Heart right ventricle (tissue), 16 donors: ENCODE measurements at regions not wholly inside any gene's neighbourhood (a gene's known extent, or its start where the extent isn't known, plus 50 kb on each side); places are given as distances from the start of the nearest gene placed in this dataset.

ENCODE experiments used
- ATAC-seq, 8 donors: fragments of 200-7000 bp; cut with Tn5 transposase; one replicate each; pipeline ENCODE4 v1.9.1; 2020; ENCODE audit warnings: mild to moderate bottlenecking in 8 of 8, moderate library complexity in 8 of 8, moderate number of reproducible peaks in 1 of 8
- DNase-seq, 2 donors: peaks; one replicate each; pipeline ENCODE4 v3.0.0-alpha.2; 2020
- H3K27ac ChIP-seq, 10 donors: fragments of 200-600 bp; sonication (generic) in 2 of 10; one replicate each; pipeline versions ENCODE4 v1.5.0 to v1.8.0; 2020 to 2022; ENCODE audit warnings: mild to moderate bottlenecking in 3 of 10
- H3K27me3 ChIP-seq, 7 donors: fragments of 200-600 bp; one replicate each; pipeline ENCODE4 v1.8.0; 2021 to 2022; ENCODE audit warnings: mild to moderate bottlenecking in 2 of 7
- H3K36me3 ChIP-seq, 9 donors: fragments of 200-600 bp; sonication (generic) in 1 of 9; one replicate each; pipeline versions ENCODE4 v1.5.0 to v1.8.0; 2020 to 2022; ENCODE audit warnings: mild to moderate bottlenecking in 2 of 9
- H3K4me1 ChIP-seq, 9 donors: fragments of 200-600 bp; sonication (generic) in 1 of 9; one replicate each; pipeline versions ENCODE4 v1.5.0 to v1.8.0; 2020 to 2022; ENCODE audit warnings: mild to moderate bottlenecking in 4 of 9
- H3K4me3 ChIP-seq, 10 donors: fragments of 200-600 bp; sonication (generic) in 2 of 10; one replicate each; pipeline versions ENCODE4 v1.5.0 to v1.8.0; 2020 to 2022; ENCODE audit warnings: mild to moderate bottlenecking in 7 of 10, moderate library complexity in 2 of 10
- H3K9me3 ChIP-seq, 11 donors: fragments of 200-600 bp in 10 of 11; sonication (generic) in 2 of 11; one replicate each; pipeline versions ENCODE4 v1.5.0 to v1.8.0; 2013 to 2022; ENCODE audit warnings: mild to moderate bottlenecking in 2 of 11, control low read depth in 1 of 11, moderate library complexity in 1 of 11
- WGBS, 2 donors: extraction: QIAGEN DNeasy Blood & Tissue Kit; methylation state at CpG; one replicate each; pipeline ENCODE4 v1.1.7; 2013; ENCODE audit warnings: inconsistent platforms in 1 of 2; 5-methylcytosine and 5-hydroxymethylcytosine counted together
- intact Hi-C, 10 donors: fragments of 100-400 bp; cut with DNase I; formaldehyde crosslinking; loops; one replicate each; pipeline versions ENCODE4 v1.11.1 to v1.14.2; 2022
- TF ChIP-seq, protein P1 (sequence below), 9 donors: fragments of 200-600 bp; sonication (generic) in 2 of 9; IDR thresholded peaks; one replicate each; pipeline versions ENCODE4 v1.5.0 to v1.8.0; 2021 to 2022; ENCODE audit warnings: antibody characterized with exemption in 9 of 9, mild to moderate bottlenecking in 5 of 9, moderate library complexity in 1 of 9
- donor health status: Arrhythmogenic right ventricular cardiomyopathy.
- donor health status: ischemic (EF 13 %, LVEDD 7.1; RV severe dilation, severe dysfunction).
- donor health status: healthy with polysubstance abuse.
- donor health status: DM: no; HTN: yes; CAD: no.
- donor health status: DM: no; HTN: no; CAD: no.
- donor health status: ischemic (EF 25% LVEDD 6.9; RV normal size, moderate dysfunction).
- donor health status: ischemic (EF 25% LVEDD 5.7; RV mildly dilated, moderate dysfunction).
- donor health status: healthy.
- donor health status: DM: yes; HTN: yes; CAD: no.
- donor health status: Ischemic cardiomyopathy.
- donor health status: ischemic (EF 35%, LVEDD 5.7; RV mildly dilated, moderate dysfunction).
- donor health status: nonischemic (EF 11% LVEDD 7.7; RV severe dilation, severe dysfunction).
- donor health status: DM: yes; HTN: yes; CAD: no.
- donor health status: PGD.
- donor health status: ischemic (EF 29% LVEDD 5.4; RV normal size, mild dysfunction).
- donor health status: nonischemic (EF 23%, LVEDD 6.1; RV moderate dilation, normal function).

DNA sequence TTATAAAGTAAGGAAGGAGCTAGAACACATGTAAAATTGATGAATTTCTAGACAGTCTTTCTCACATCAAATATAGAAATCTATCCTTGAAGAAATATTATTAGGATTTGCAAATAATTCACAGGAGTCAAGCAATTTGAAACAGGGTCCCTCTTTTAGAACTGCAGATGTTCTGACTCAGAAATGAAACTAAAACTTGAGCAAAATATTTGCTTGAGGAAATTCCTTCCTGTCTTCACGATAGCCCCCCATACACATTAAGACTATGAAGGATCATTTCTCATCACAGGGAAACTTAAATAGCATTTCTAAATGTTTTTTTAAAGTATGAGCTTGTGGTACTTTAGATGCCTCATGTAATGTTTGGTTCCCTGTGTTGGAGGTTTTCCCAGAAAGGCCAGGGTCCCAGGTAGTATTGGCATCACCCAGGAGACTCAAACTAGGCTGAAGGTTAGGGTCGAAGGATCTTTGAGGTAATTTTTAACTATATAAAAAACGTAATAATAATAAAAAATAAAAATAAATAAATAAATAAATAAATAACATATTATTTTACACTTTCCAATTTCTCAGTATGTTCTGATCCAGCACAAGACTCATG, 144.0 kb upstream of the TBX18 start:
- H3K27ac ChIP-seq: no peak overlapping the region
- WGBS, 2 donors: 47 to 58% methylated on average over 3 of the region's 3 CpGs
- intact Hi-C loops: no loop called here
- no peaks in the 10 kb centered on the region for H3K9me3 ChIP-seq
- no peak overlapping the region for H3K4me3 ChIP-seq
- H3K4me1 ChIP-seq: no peaks in the 10 kb centered on the region
- H3K27me3 ChIP-seq: no peaks in the 10 kb centered on the region
- DNase-seq: no peak
- TF ChIP-seq, protein P1, sequence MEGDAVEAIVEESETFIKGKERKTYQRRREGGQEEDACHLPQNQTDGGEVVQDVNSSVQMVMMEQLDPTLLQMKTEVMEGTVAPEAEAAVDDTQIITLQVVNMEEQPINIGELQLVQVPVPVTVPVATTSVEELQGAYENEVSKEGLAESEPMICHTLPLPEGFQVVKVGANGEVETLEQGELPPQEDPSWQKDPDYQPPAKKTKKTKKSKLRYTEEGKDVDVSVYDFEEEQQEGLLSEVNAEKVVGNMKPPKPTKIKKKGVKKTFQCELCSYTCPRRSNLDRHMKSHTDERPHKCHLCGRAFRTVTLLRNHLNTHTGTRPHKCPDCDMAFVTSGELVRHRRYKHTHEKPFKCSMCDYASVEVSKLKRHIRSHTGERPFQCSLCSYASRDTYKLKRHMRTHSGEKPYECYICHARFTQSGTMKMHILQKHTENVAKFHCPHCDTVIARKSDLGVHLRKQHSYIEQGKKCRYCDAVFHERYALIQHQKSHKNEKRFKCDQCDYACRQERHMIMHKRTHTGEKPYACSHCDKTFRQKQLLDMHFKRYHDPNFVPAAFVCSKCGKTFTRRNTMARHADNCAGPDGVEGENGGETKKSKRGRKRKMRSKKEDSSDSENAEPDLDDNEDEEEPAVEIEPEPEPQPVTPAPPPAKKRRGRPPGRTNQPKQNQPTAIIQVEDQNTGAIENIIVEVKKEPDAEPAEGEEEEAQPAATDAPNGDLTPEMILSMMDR (IDR thresholded peaks at IDR 0.05): no peak
- ATAC-seq: no peak
- H3K36me3 ChIP-seq: no peaks in the 10 kb centered on the region

DNA sequence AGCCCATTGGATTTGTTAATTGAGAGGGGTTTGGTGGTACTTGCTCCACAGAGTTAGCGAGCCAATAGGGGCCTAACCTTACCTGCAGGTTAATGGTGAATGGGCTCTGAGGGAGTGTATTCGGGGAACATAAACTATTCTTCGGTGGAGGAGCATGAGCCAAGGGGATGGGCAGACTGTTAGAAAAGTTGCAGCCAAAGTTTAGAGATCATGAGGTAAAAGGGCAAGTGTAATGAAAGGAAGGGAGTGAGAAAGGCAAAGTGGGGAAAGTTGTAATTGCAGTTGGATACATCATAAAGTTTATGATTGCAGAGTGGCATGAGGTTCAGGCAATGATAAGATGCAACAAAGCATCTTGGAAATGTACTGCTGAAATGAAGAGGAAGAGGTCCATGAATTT, 142.1 kb upstream of the TBX18 start:
- Histone ChIP-seq H3K4me3 (no peak overlapping the region), H3K4me1 (no peaks in the 10 kb centered on the region), H3K27me3 (no peaks in the 10 kb centered on the region), H3K9me3 (no peaks in the 10 kb centered on the region), H3K36me3 (no peaks in the 10 kb centered on the region), H3K27ac (no peak overlapping the region)
- DNase-seq: no peak
- no peak for ATAC-seq
- WGBS, 2 donors: 90 to 91% methylated on average over 3 of the region's 3 CpGs
- TF ChIP-seq, protein P1 (IDR thresholded peaks at IDR 0.05): no peak
- intact Hi-C loops: no loop called here

DNA sequence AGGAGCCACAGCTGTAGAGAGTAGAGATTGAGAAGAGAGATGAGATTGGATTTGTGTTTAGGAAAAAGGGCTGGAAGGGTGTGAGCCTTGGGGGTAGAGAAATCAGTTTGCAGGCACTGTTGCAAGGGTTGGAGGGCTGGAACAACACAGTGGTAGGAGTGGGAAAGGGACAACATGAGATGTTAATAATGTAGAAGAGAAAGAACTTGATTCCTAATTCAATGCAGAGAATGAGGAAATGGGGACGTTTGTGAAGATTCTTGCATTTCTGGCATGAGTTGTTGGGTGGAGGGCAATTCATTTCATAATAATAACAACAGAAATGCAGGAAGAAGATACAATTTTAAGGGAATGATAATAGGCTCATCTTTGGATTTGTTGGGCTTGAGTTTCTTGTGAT, 141.4 kb upstream of the TBX18 start:
- Histone ChIP-seq H3K36me3 (no peaks in the 10 kb centered on the region), H3K27me3 (no peaks in the 10 kb centered on the region), H3K9me3 (no peaks in the 10 kb centered on the region), H3K4me1 (no peaks in the 10 kb centered on the region), H3K4me3 (no peak overlapping the region), H3K27ac (no peak overlapping the region)
- WGBS, 2 donors: 29 to 30% methylated on average over 1 of the region's 1 CpG
- intact Hi-C loops: no loop called here
- DNase-seq (no peak), ATAC-seq (no peak)
- TF ChIP-seq, protein P1 (IDR thresholded peaks at IDR 0.05): no peak

DNA sequence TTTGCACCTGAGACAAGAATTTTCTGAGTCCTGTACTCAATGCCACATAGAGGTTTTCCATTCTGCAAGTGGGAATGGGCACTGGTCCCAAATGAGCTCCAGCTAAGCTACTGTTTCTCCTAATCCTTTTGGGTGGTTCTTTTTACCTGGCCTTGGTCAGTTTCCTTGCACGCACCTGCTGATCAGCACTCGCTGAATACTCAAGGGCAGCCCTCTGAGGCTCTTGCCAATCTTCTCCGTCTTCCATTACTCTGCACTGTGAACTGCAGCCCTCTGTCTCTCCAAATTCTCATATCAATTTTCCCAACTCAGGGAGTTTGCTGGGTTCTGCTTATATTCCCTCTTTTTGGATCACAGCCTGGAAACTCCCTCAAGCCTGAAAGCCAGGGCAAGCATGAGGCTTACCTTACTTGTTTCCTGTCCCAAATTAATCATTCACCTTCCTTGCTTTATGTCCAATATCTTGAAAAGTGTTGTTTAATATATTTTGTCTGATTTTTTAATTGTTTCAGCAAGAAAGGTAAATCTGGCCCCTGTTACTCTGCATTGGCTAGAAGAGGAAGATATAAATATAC, 138.0 kb upstream of the TBX18 start:
- ATAC-seq (no peak), DNase-seq (no peak)
- TF ChIP-seq, protein P1 (IDR thresholded peaks at IDR 0.05): no peak
- 81 to 86% methylated on average over 3 of the region's 3 CpGs for WGBS, 2 donors
- no peaks in the 10 kb centered on the region for H3K27me3 ChIP-seq
- no peaks in the 10 kb centered on the region for H3K36me3 ChIP-seq
- H3K27ac ChIP-seq: no peak overlapping the region
- H3K9me3 ChIP-seq: peaks cover 0 to 5% (median 0%) of the 10 kb centered on the region in 11 donors
- no peak overlapping the region for H3K4me3 ChIP-seq
- intact Hi-C loops: no loop called here
- H3K4me1 ChIP-seq: no peaks in the 10 kb centered on the region
